ENCODE measurements at regions not wholly inside any gene's neighbourhood (a gene's known extent, or its start where the extent isn't known, plus 50 kb on each side); places are given as distances from the start of the nearest gene placed in this dataset.
"Not testable (repeated sequence)": the region's sequence is repeated elsewhere in the genome, so short reads cannot be mapped to it uniquely, and the experiment has no call there.

DNA sequence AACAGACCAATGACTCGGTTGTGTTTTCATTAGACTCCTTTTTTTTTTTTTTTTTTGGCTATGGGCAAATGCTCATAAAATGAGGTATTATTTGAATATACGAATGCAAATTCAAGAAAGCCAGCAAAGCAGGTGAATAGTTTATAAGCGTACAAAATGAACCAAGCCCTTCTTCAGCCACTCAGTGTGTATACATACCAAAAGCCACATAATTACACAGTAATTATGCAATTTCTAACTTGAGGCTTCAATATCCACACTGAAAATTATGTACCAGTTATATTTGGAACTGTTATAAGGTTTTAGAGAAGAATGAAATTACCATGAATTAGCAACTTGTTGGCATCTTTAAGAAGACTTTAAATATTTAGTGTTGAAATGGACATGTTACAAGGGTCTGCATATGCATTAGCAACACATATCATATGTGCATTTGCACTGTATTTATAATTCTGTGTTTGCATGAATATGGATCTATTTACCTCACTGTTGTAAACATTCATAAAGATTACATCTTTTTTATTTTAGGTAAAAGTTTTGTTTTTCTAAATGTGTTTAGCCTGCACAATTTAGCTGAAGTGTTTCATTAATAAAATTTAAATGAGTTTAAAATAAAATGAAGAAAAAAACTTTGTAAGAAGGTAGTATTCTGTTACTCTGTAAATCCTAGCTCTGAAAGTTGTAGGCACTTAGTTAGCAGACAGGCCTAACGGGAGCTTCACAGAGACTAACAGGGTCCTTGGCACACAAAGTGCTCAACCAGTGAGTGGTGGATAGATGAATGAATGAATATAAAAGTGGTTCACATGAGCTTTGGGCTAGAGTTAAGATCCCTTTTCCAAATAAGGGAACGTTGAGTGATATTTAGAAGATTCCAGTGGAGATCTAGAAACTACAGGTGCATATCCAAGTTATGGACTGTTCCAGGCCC, 241.0 kb upstream of the NFIA start:
- ChIA-PET CTCF (interaction anchor here (0.6 kb wide), 1 partner anchor 57 kb away, joined by 3 read pairs; no protein-coding TSS in a partner anchor), POLR2A (ENCODE audit: low non-redundant PET) (no interaction called here)
- TF ChIP-seq, protein P1, sequence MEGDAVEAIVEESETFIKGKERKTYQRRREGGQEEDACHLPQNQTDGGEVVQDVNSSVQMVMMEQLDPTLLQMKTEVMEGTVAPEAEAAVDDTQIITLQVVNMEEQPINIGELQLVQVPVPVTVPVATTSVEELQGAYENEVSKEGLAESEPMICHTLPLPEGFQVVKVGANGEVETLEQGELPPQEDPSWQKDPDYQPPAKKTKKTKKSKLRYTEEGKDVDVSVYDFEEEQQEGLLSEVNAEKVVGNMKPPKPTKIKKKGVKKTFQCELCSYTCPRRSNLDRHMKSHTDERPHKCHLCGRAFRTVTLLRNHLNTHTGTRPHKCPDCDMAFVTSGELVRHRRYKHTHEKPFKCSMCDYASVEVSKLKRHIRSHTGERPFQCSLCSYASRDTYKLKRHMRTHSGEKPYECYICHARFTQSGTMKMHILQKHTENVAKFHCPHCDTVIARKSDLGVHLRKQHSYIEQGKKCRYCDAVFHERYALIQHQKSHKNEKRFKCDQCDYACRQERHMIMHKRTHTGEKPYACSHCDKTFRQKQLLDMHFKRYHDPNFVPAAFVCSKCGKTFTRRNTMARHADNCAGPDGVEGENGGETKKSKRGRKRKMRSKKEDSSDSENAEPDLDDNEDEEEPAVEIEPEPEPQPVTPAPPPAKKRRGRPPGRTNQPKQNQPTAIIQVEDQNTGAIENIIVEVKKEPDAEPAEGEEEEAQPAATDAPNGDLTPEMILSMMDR (conservative IDR thresholded peaks at IDR 0.05; ENCODE audit: low read depth) = no peak
- no peak overlapping the region for H3K27ac ChIP-seq
- no peak for DNase-seq (ENCODE audit: low spot score)

DNA sequence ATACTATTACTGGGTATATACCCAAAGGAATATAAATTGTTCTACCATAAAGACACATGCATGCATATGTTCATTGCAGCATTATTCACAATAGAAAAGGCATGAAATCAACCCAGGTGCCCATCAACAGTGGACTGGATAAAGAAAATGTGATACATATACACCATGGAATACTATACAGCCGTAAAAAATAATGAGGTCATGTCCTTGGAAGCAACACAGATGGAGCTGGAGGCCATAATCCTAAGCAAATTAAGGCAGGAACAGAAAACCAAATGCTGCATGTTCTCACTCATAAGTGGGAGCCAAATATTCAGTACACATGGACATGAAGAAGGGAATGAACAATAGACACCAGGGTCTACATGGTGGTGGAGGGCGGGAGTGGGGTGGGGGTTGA, 241.9 kb upstream of the NFIA start:
- POLR2A ChIA-PET (ENCODE audit: low non-redundant PET); H3K27ac ChIP-seq; CTCF ChIA-PET; DNase-seq (ENCODE audit: low spot score): not testable (repeated sequence)

DNA sequence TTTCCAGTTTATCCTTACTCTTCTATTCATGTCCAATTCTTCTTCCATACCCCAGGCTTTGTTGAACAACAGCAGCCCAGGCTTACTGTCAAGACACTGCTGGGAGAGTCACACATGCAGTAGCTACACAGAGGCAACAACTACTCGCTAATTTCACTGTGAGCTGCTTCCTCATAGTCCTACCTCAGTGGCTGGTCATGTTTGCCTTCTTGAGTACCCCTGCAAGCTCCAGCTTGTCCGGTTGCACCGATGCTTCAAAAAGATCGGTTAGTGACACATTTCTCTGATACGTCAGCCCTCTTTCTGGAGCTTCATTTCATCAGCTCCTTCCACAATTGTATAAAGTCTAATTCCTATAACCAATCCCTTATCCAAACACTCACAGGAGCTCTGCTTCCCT, 246.7 kb upstream of the NFIA start:
- CTCF ChIA-PET = interaction anchor here (0.5 to 0.7 kb wide), 2 partner anchors 15 to 672 kb away, joined by 3 read pairs; no protein-coding TSS in a partner anchor
- H3K27ac ChIP-seq = no peak overlapping the region

DNA sequence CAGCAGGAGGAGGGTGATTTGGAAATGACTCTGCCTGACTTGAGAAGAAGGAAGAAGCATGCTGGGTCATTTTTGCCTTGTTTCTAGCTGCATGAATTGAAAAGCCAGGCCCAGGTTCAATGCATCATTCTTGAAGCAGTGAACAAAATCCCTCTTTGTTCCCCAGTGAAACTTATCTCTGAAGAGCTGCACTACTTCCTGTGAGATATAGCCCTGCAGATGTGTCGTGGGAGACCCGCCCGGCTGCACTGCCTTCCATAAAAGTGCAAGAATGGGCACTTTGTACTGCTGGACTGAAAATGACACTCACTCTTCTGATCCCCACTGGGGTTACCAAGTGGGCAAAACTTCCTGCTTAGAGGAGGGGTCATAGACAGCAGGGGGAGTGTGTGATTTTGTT, 249.2 kb upstream of the NFIA start:
- TF ChIP-seq, protein P1 (conservative IDR thresholded peaks at IDR 0.05; ENCODE audit: low read depth) = no peak
- ChIA-PET POLR2A (ENCODE audit: low non-redundant PET) (no interaction called here), CTCF (interaction anchor here (0.6 kb wide), 1 partner anchor 863 kb away, joined by 4 read pairs; no protein-coding TSS in a partner anchor)
- H3K27ac ChIP-seq = no peak overlapping the region
- DNase-seq (ENCODE audit: low spot score) = no peak

More for the DNA sequence above, 246.7 kb upstream of the NFIA start:
- TF ChIP-seq, protein P1 (conservative IDR thresholded peaks at IDR 0.05; ENCODE audit: low read depth) = no peak
- peak; percentile 36 for DNase-seq (ENCODE audit: low spot score)
- POLR2A ChIA-PET (ENCODE audit: low non-redundant PET) = no interaction called here

DNA sequence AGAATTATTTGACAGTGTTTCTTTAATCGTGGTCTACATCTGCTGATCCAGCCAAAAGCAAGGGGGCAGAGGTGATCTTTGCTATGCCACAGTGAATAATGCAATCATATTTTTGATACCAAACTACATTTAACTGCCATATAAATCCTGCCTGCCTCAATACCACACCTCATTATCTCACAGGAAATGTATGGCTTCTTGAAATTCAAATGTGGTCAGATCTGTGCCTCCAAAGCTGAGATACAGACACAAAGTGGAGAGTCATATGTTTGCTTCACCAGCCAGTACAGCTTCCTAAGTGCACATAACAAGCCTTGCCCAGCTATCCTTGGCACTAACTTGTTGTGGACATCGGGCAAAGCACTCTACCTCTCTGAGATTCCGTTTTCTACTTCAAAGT, 250.0 kb upstream of the NFIA start:
- POLR2A ChIA-PET (ENCODE audit: low non-redundant PET) = no interaction called here
- DNase-seq (ENCODE audit: low spot score) = no peak
- CTCF ChIA-PET = no interaction called here
- no peak overlapping the region for H3K27ac ChIP-seq
- TF ChIP-seq, protein P1 (conservative IDR thresholded peaks at IDR 0.05; ENCODE audit: low read depth) = no peak

DNA sequence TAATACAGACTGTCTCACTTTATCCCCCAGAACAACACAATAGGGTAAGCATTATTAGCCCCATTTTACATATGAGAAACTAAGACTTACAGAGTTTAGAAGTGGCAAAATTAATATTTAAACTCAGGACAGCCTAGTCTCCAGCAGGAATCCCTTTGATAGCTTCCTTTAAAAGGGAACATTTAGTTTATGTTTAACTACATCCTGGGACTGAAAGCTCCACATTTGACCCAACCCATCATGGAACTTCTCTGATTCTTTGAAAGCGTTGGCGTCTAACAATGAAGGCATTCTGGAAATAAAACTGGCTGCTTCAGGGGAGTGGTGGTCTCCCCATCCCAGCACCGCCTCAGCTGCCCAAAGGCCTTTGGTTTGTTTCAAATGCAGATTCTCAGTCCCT, 250.6 kb upstream of the NFIA start:
- TF ChIP-seq, protein P1 (conservative IDR thresholded peaks at IDR 0.05; ENCODE audit: low read depth) = no peak
- ChIA-PET CTCF (no interaction called here), POLR2A (ENCODE audit: low non-redundant PET) (no interaction called here)
- no peak overlapping the region for H3K27ac ChIP-seq
- DNase-seq (ENCODE audit: low spot score) = no peak

DNA sequence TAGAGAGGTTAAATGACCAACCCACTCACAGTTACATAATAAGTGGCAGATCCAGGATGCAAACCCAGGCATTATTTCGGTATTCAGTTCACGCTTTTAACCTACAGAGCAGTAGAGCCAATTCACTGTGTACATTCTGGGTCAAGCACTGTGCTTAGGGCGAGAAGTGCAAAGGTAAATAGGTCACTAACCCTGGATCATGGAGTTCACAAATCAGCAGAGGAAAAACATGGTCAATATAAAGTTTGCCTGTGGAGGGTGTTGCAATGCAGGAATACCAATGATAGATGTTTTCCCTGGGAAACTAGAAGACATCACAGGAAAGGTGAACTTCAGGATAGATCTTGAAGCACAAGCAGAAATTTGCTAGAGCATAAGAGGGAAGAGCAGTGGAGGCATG, 253.4 kb upstream of the NFIA start:
- no peak overlapping the region for H3K27ac ChIP-seq
- TF ChIP-seq, protein P1 (conservative IDR thresholded peaks at IDR 0.05; ENCODE audit: low read depth) = no peak
- CTCF ChIA-PET = no interaction called here
- DNase-seq (ENCODE audit: low spot score) = no peak
- POLR2A ChIA-PET (ENCODE audit: low non-redundant PET) = no interaction called here
